Heart left ventricle (tissue), 13 donors: ENCODE measurements at regions not wholly inside any gene's neighbourhood (a gene's known extent, or its start where the extent isn't known, plus 50 kb on each side); places are given as distances from the start of the nearest gene placed in this dataset.

Experiments
- POLR2A ChIP-seq, 2 donors: fragments of 450-650 bp; IDR thresholded peaks; one replicate each; pipeline ENCODE4 v1.6.1; 2017; ENCODE audit warnings: antibody characterized with exemption in 2 of 2, mild to moderate bottlenecking in 2 of 2, moderate library complexity in 2 of 2
- TF ChIP-seq, protein P1 (sequence below), 12 donors: fragments of 200-600 bp; sonication (generic) in 4 of 12; IDR thresholded peaks; one replicate each; pipeline versions ENCODE4 v1.5.0 to v1.8.0; 2018 to 2022; ENCODE audit warnings: antibody characterized with exemption in 12 of 12, mild to moderate bottlenecking in 5 of 12
- donor health status: ischemic (EF 13 %, LVEDD 7.1; RV severe dilation, severe dysfunction).
- donor health status: DM: no; HTN: yes; CAD: no.
- donor health status: DM: no; HTN: no; CAD: no.
- donor health status: ischemic (EF 25% LVEDD 6.9; RV normal size, moderate dysfunction).
- donor health status: ischemic (EF 25% LVEDD 5.7; RV mildly dilated, moderate dysfunction).
- donor health status: ischemic (EF 35%, LVEDD 5.7; RV mildly dilated, moderate dysfunction).
- donor health status: nonischemic (EF 11% LVEDD 7.7; RV severe dilation, severe dysfunction).
- donor health status: DM: yes; HTN: yes; CAD: no.
- donor health status: PGD.
- donor health status: ischemic (EF 29% LVEDD 5.4; RV normal size, mild dysfunction).
- donor health status: nonischemic (EF 23%, LVEDD 6.1; RV moderate dilation, normal function).

GRCh38 chr12:77210724-77211123, 145.4 kb upstream of the E2F7 start:
- TF ChIP-seq, protein P1, sequence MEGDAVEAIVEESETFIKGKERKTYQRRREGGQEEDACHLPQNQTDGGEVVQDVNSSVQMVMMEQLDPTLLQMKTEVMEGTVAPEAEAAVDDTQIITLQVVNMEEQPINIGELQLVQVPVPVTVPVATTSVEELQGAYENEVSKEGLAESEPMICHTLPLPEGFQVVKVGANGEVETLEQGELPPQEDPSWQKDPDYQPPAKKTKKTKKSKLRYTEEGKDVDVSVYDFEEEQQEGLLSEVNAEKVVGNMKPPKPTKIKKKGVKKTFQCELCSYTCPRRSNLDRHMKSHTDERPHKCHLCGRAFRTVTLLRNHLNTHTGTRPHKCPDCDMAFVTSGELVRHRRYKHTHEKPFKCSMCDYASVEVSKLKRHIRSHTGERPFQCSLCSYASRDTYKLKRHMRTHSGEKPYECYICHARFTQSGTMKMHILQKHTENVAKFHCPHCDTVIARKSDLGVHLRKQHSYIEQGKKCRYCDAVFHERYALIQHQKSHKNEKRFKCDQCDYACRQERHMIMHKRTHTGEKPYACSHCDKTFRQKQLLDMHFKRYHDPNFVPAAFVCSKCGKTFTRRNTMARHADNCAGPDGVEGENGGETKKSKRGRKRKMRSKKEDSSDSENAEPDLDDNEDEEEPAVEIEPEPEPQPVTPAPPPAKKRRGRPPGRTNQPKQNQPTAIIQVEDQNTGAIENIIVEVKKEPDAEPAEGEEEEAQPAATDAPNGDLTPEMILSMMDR (IDR thresholded peaks at IDR 0.05): no peak
- no peak for TF ChIP-seq POLR2A (IDR thresholded peaks at IDR 0.05)
